HG02678 (cell line): ENCODE measurements at regions not wholly inside any gene's neighbourhood (a gene's known extent, or its start where the extent isn't known, plus 50 kb on each side); places are given as distances from the start of the nearest gene placed in this dataset.
"Not testable (repeated sequence)": the region's sequence is repeated elsewhere in the genome, so short reads cannot be mapped to it uniquely, and the experiment has no call there.

Experiments
- ATAC-seq: cut with Tn5 transposase; IDR thresholded peaks from one replicate; pipeline ENCODE4 v1.9.1; 2021; ENCODE audit warnings: mild to moderate bottlenecking, moderate library complexity; ENCODE audit not compliant: unreplicated experiment

- ATAC-seq = no peak
Measured at GRCh38 chr17:36691606-36692005, 90.2 kb downstream of the MRM1 start.

- ATAC-seq = no peak
Measured at GRCh38 chr17:36695082-36695481, 93.7 kb downstream of the MRM1 start.

GRCh38 chr17:36695710-36696109 lies 94.3 kb downstream of the MRM1 start:
- ATAC-seq = not testable (repeated sequence)

GRCh38 chr17:36696805-36697204 lies 95.4 kb downstream of the MRM1 start:
- ATAC-seq = no peak

- ATAC-seq = no peak
Measured at GRCh38 chr17:36697903-36698530, 96.6 kb downstream of the MRM1 start.

- no peak for ATAC-seq
Measured at GRCh38 chr17:36701429-36702099, 100.2 kb downstream of the MRM1 start.

- no peak for ATAC-seq
Measured at GRCh38 chr17:36702636-36703035, 101.3 kb downstream of the MRM1 start.

- ATAC-seq = no peak
Measured at GRCh38 chr17:36703860-36704266, 102.5 kb downstream of the MRM1 start.

GRCh38 chr17:36705283-36705795 lies 104.0 kb downstream of the MRM1 start:
- ATAC-seq = no peak

GRCh38 chr17:36705874-36706731 lies 104.7 kb downstream of the MRM1 start:
- ATAC-seq = no peak

GRCh38 chr17:36707904-36708303 lies 106.5 kb downstream of the MRM1 start:
- ATAC-seq = no peak

- no peak for ATAC-seq
Measured at GRCh38 chr17:36714789-36715188, 113.4 kb downstream of the MRM1 start.

- ATAC-seq = no peak
Measured at GRCh38 chr17:36715951-36716350, 114.6 kb downstream of the MRM1 start.

GRCh38 chr17:36717088-36717487 lies 115.7 kb downstream of the MRM1 start:
- no peak for ATAC-seq

- ATAC-seq = no peak
Measured at GRCh38 chr17:36720131-36720530, 118.7 kb downstream of the MRM1 start.

GRCh38 chr17:36721560-36722120 lies 120.3 kb downstream of the MRM1 start:
- ATAC-seq = peak; percentile 14

GRCh38 chr17:36722121-36722902 lies 120.9 kb downstream of the MRM1 start:
- peak; percentile 85 for ATAC-seq

GRCh38 chr17:36722903-36723263 lies 121.5 kb downstream of the MRM1 start:
- ATAC-seq = no peak

GRCh38 chr17:36723459-36724025 lies 122.2 kb downstream of the MRM1 start:
- no peak for ATAC-seq

GRCh38 chr17:36726199-36726598 lies 124.8 kb downstream of the MRM1 start:
- ATAC-seq = no peak
